PC-9 (cell line): ENCODE measurements at regions not wholly inside any gene's neighbourhood (a gene's known extent, or its start where the extent isn't known, plus 50 kb on each side); places are given as distances from the start of the nearest gene placed in this dataset.

ENCODE experiments used
- BruUV-seq: library from RNA; stranded (reverse); fragments of 400-500 nt; replicated peaks from 2 replicates; lab custom pipeline; 2021; lab: Mats Ljungman, UMichigan
- CTCF ChIA-PET: fragments of 300-600 bp; sonication (Branson Sonifier 250); formaldehyde crosslinking; loops from one replicate; lab custom pipeline; 2022; ENCODE audit warnings: antibody characterized with exemption; lab: Charles Lee
- POLR2A ChIA-PET: fragments of 300-600 bp; sonication (Branson Sonifier 250); formaldehyde crosslinking; loops from one replicate; lab custom pipeline; 2022; ENCODE audit warnings: antibody characterized with exemption; ENCODE audit not compliant: unreplicated experiment; lab: Charles Lee
- DNase-seq, 2 experiments: peaks; one replicate each; pipeline versions ENCODE4 v3.0.0 to v3.0.0-alpha.2; 2015 to 2022; ENCODE audit warnings: mixed read lengths in 1 of 2
- H2AFZ ChIP-seq: fragments of 200-600 bp; sonication (generic); 2 replicates; pipeline ENCODE4 v1.8.1; 2017; ENCODE audit warnings: antibody characterized with exemption
- H3F3A ChIP-seq: fragments of 200-600 bp; sonication (generic); 2 replicates; pipeline ENCODE4 v1.8.1; 2017; ENCODE audit warnings: antibody characterized with exemption, mild to moderate bottlenecking, low read depth; ENCODE audit not compliant: insufficient read depth
- H3K27ac ChIP-seq: fragments of 200-600 bp; sonication (generic); 2 replicates; pipeline ENCODE4 v1.6.1; 2016; ENCODE audit warnings: mixed run types
- H3K27me3 ChIP-seq: fragments of 200-600 bp; sonication (generic); 2 replicates; pipeline ENCODE4 v1.6.1; 2016; ENCODE audit warnings: low read depth, mixed run types; ENCODE audit not compliant: insufficient read depth
- H3K36me3 ChIP-seq: fragments of 200-600 bp; sonication (generic); 2 replicates; pipeline ENCODE4 v1.6.1; 2016; ENCODE audit warnings: low read depth, mixed run types
- H3K4me1 ChIP-seq: fragments of 200-600 bp; sonication (generic); replicated peaks from 2 replicates; pipeline ENCODE4 v1.6.1; 2016; ENCODE audit warnings: mixed run types; ENCODE audit not compliant: insufficient read depth
- H3K4me2 ChIP-seq: fragments of 200-600 bp; sonication (generic); 2 replicates; pipeline ENCODE4 v1.6.1; 2017; ENCODE audit warnings: mixed run types
- H3K4me3 ChIP-seq: fragments of 200-600 bp; sonication (generic); 2 replicates; pipeline ENCODE4 v1.6.1; 2016; ENCODE audit warnings: mixed run types
- H3K79me2 ChIP-seq: fragments of 200-600 bp; sonication (generic); 2 replicates; pipeline ENCODE4 v1.6.1; 2017; ENCODE audit warnings: low read depth, mixed run types
- H3K9me2 ChIP-seq: fragments of 200-600 bp; sonication (generic); 2 replicates; pipeline ENCODE4 v1.8.1; 2017; ENCODE audit warnings: mild to moderate bottlenecking; ENCODE audit not compliant: insufficient read depth
- H3K9me3 ChIP-seq: fragments of 200-600 bp; sonication (generic); 2 replicates; pipeline ENCODE4 v1.8.1; 2016; ENCODE audit warnings: low read depth; ENCODE audit not compliant: insufficient read depth
- H4K20me1 ChIP-seq: fragments of 200-600 bp; sonication (generic); 2 replicates; pipeline ENCODE4 v1.8.1; 2017; ENCODE audit not compliant: insufficient read depth
- CTCF ChIP-seq: fragments of 200-600 bp; sonication (generic); conservative IDR thresholded peaks from 2 replicates; pipeline ENCODE4 v1.6.1; 2017; ENCODE audit warnings: mixed run types, antibody characterized with exemption, mild to moderate bottlenecking, moderate library complexity
- EZH2 ChIP-seq: fragments of 200-600 bp; sonication (generic); IDR thresholded peaks from 2 replicates; pipeline ENCODE4 v1.8.0; 2017; ENCODE audit warnings: antibody characterized with exemption, low read depth
- intact Hi-C: fragments of 100-400 bp; cut with micrococcal nuclease; formaldehyde crosslinking; loops from one replicate; pipeline ENCODE4 v1.10.0; 2022; ENCODE audit not compliant: unreplicated experiment

GRCh38 chr5:71836084-71836483 is 117.0 kb downstream of the CARTPT start:
- Histone ChIP-seq H3K36me3 (no peaks in the 10 kb centered on the region), H3K4me3 (no peak overlapping the region), H3K79me2 (no peaks in the 10 kb centered on the region), H3F3A (no peaks in the 10 kb centered on the region), H3K9me3 (no peaks in the 10 kb centered on the region; the same call in 1 of the 2 replicates), H3K27ac (no peak overlapping the region), H4K20me1 (no peaks in the 10 kb centered on the region), H2AFZ (no peak overlapping the region), H3K27me3 (no peaks in the 10 kb centered on the region), H3K4me1 (no peaks in the 10 kb centered on the region), H3K4me2 (no peak overlapping the region), H3K9me2 (no peaks in the 10 kb centered on the region)
- TF ChIP-seq EZH2: no peak
- TF ChIP-seq CTCF: peak; percentile 51
- intact Hi-C loops: no loop called here
- BruUV-seq: no TSS peak
- CTCF ChIA-PET: no interaction called here
- POLR2A ChIA-PET: no interaction called here
- no peak for DNase-seq

- Histone ChIP-seq H3K27me3 (no peaks in the 10 kb centered on the region), H3K4me3 (no peak overlapping the region), H3K79me2 (no peaks in the 10 kb centered on the region), H3K27ac (no peak overlapping the region), H3K36me3 (no peaks in the 10 kb centered on the region), H3K4me1 (no peaks in the 10 kb centered on the region), H3K9me2 (no peaks in the 10 kb centered on the region), H2AFZ (no peak overlapping the region), H3K4me2 (no peak overlapping the region), H3F3A (no peaks in the 10 kb centered on the region), H4K20me1 (no peaks in the 10 kb centered on the region), H3K9me3 (no peaks in the 10 kb centered on the region; the same call in 1 of the 2 replicates)
- DNase-seq: no peak
- BruUV-seq: no TSS peak
- TF ChIP-seq EZH2: no peak
- no peak for TF ChIP-seq CTCF
- intact Hi-C loops: no loop called here
- ChIA-PET CTCF (no interaction called here), POLR2A (no interaction called here)
Observed at GRCh38 chr5:71836559-71837112, 117.6 kb downstream of the CARTPT start.

- no peak overlapping the region for H3K27ac ChIP-seq
- H2AFZ ChIP-seq: no peak overlapping the region
- H3K9me2 ChIP-seq: no peaks in the 10 kb centered on the region
- H4K20me1 ChIP-seq: no peaks in the 10 kb centered on the region
- intact Hi-C loops: no loop called here
- no peaks in the 10 kb centered on the region for H3K79me2 ChIP-seq
- ChIA-PET POLR2A (no interaction called here), CTCF (no interaction called here)
- no peak overlapping the region for H3K4me3 ChIP-seq
- no TSS peak for BruUV-seq
- H3K36me3 ChIP-seq: no peaks in the 10 kb centered on the region
- H3K4me2 ChIP-seq: no peak overlapping the region
- H3K4me1 ChIP-seq: no peaks in the 10 kb centered on the region
- TF ChIP-seq EZH2: no peak
- TF ChIP-seq CTCF: no peak
- H3K9me3 ChIP-seq: no peaks in the 10 kb centered on the region
- no peaks in the 10 kb centered on the region for H3K27me3 ChIP-seq
- DNase-seq: no peak
- H3F3A ChIP-seq: no peaks in the 10 kb centered on the region
Observed at GRCh38 chr5:71838286-71838685, 119.2 kb downstream of the CARTPT start.
